SK-N-MC (cell line): ENCODE measurements at regions not wholly inside any gene's neighbourhood (a gene's known extent, or its start where the extent isn't known, plus 50 kb on each side); places are given as distances from the start of the nearest gene placed in this dataset.
A peak's percentile ranks its signal among the peaks of the same experiment; 100 is the strongest.

Experiments
- DNase-seq: peaks from one replicate; pipeline ENCODE4 v3.0.0-alpha.2; 2011; ENCODE audit warnings: low read depth, low spot score
- H3K27ac ChIP-seq: fragments of 200-600 bp; sonication (generic); 2 replicates; pipeline ENCODE4 v1.5.1; 2016; ENCODE audit warnings: mixed run types
- H3K36me3 ChIP-seq: fragments of 200-600 bp; sonication (generic); 2 replicates; pipeline ENCODE4 v1.6.1; 2017; ENCODE audit warnings: antibody characterized with exemption, low read length, mixed read lengths; ENCODE audit not compliant: insufficient read depth
- H3K4me3 ChIP-seq: fragments of 200-600 bp; sonication (generic); 2 replicates; pipeline ENCODE4 v1.5.1; 2016
- H3K9ac ChIP-seq: fragments of 200-600 bp; sonication (generic); 2 replicates; pipeline ENCODE4 v1.8.0; 2017; ENCODE audit warnings: mixed run types, mixed read lengths; ENCODE audit not compliant: insufficient read length
- H3K9me3 ChIP-seq: fragments of 200-600 bp; sonication (generic); 2 replicates; pipeline ENCODE4 v1.6.1; 2017; ENCODE audit warnings: low read depth, mild to moderate bottlenecking, antibody characterized with exemption, low read length, moderate library complexity, mixed read lengths
- EZH2 ChIP-seq: fragments of 200-600 bp; sonication (generic); IDR thresholded peaks from one replicate; pipeline ENCODE4 v1.6.1; 2017; ENCODE audit warnings: antibody characterized with exemption
- FOXP2 ChIP-seq: optimal IDR thresholded peaks from 2 replicates; pipeline ENCODE3; 2011; ENCODE audit warnings: mild to moderate bottlenecking, moderate library complexity; ENCODE audit not compliant: insufficient read depth; ENCODE audit errors: extremely low read length, control extremely low read depth
- POLR2AphosphoS5 ChIP-seq: IDR thresholded peaks from 2 replicates; pipeline ENCODE4 v1.6.1; 2012; ENCODE audit warnings: mild to moderate bottlenecking, low read depth, low read length, borderline replicate concordance

- Histone ChIP-seq H3K9ac (no peak overlapping the region), H3K27ac (no peak overlapping the region), H3K36me3 (no peaks in the 10 kb centered on the region), H3K4me3 (no peak overlapping the region), H3K9me3 (no peaks in the 10 kb centered on the region)
- TF ChIP-seq POLR2AphosphoS5 (no peak), EZH2 (no peak), FOXP2 (no peak)
- DNase-seq = peak; percentile 34
Observed at GRCh38 chr11:42524534-42525227, 787.1 kb upstream of the API5 start.

- Histone ChIP-seq H3K36me3 (no peaks in the 10 kb centered on the region), H3K4me3 (no peak overlapping the region), H3K9me3 (no peaks in the 10 kb centered on the region), H3K9ac (no peak overlapping the region), H3K27ac (no peak overlapping the region)
- TF ChIP-seq EZH2 = no peak
- TF ChIP-seq FOXP2 = no peak
- TF ChIP-seq POLR2AphosphoS5 = no peak
- DNase-seq = no peak
Observed at GRCh38 chr11:42526426-42526825, 785.4 kb upstream of the API5 start.

DNA sequence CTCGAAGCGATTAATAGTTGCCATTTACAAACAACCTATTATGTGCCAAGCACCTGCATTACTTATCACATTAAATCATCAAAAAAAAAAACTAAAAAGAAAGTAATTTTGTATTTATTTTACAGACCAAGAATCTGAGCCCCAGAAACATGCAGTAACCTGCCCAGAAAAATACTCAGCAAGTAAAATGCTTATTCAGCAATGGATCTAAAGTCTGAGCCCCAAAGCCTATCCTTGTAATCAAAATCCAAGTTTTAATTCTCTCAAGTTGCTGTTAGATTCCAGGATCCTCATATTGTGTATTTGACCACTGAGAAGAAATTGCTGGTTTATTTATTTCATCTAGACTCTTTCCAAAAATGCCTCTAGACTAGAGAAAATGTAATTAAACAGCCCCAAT is 783.3 kb upstream of the API5 start:
- Histone ChIP-seq H3K27ac (no peak overlapping the region), H3K4me3 (no peak overlapping the region), H3K36me3 (no peaks in the 10 kb centered on the region), H3K9me3 (no peaks in the 10 kb centered on the region), H3K9ac (no peak overlapping the region)
- no peak for TF ChIP-seq FOXP2
- no peak for TF ChIP-seq POLR2AphosphoS5
- TF ChIP-seq EZH2 = no peak
- DNase-seq = no peak

DNA sequence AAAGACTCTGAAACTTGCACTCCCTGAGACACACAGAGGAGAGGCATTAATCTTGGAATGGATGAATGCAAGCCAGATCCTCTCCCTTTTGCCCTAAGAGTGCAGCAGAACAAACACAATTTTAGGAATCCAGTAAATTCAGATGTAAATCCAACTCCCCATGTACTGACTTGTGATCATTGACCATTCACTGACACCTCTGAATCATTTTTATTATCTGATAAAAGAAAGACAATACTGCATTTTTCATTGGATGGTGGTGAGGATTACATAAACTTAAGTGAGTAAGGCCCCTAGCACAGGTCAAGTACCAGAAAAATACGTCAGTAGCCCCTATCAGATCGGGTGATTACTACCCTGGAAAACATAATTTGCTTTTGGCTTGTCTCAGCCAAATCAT is 782.9 kb upstream of the API5 start:
- Histone ChIP-seq H3K4me3 (no peak overlapping the region), H3K9ac (no peak overlapping the region), H3K27ac (no peak overlapping the region), H3K36me3 (no peaks in the 10 kb centered on the region), H3K9me3 (no peaks in the 10 kb centered on the region)
- TF ChIP-seq FOXP2 = no peak
- no peak for TF ChIP-seq POLR2AphosphoS5
- no peak for TF ChIP-seq EZH2
- no peak for DNase-seq

DNA sequence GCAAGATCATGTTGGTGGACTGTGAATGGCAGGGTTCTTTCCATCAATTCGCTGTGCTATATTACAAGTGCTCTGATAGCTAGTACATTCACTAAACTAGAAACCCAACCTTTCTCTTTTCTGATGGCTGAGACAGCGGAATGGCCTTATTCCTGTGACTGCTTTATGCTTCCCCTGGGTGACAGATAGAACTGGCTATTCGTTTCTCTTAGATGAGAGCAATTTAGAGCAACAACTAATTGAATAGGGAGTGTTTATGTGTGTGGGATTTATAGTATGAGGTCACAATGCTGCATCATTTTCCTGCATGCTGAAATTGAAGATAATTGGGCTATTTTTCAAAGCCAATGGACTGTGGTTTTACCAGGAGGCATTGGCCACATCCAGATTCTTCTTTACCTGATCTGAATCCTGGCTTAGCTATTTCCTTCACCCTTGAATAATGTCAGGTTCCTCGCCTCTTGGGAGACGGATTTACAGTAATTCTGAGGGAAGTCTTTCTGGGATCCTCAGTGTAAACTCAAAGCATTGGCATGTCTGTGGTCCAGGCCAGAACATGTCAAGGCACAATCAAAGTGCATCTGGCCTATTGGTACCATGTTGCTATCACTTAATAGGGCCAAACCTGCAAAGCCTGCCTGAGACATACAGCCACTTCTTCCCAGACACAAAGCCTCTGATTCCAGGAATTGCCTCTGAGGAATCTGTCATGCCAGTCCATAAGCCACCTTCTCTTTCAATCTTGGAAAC is 775.0 kb upstream of the API5 start:
- TF ChIP-seq POLR2AphosphoS5 (no peak), EZH2 (no peak), FOXP2 (no peak)
- DNase-seq = no peak

DNA sequence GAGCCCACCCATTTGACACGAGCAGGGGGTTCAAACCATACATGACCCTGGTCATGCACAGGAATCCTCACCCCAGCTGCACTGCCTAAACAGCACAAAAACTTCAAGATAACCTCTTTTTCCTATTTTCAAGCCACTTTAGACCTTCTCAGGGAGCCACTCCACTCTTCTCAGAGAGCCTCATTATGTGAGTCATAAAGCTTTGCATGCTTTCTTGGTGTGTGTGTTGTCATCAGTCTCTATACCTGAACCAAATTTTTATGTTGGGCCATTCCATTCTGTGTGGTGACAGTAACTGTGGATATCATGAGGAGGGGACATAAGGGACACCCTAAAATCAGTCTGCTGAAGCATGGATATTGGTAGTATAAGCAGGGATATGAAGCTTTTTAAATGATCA is 769.5 kb upstream of the API5 start:
- TF ChIP-seq POLR2AphosphoS5 (no peak), EZH2 (no peak), FOXP2 (no peak)
- Histone ChIP-seq H3K36me3 (no peaks in the 10 kb centered on the region), H3K9ac (no peak overlapping the region), H3K4me3 (no peak overlapping the region), H3K9me3 (no peaks in the 10 kb centered on the region), H3K27ac (no peak overlapping the region)
- no peak for DNase-seq

More for the DNA sequence above, 775.0 kb upstream of the API5 start:
- no peak overlapping the region for H3K27ac ChIP-seq
- no peak overlapping the region for H3K9ac ChIP-seq
- H3K36me3 ChIP-seq = no peaks in the 10 kb centered on the region
- no peaks in the 10 kb centered on the region for H3K9me3 ChIP-seq
- no peak overlapping the region for H3K4me3 ChIP-seq

DNA sequence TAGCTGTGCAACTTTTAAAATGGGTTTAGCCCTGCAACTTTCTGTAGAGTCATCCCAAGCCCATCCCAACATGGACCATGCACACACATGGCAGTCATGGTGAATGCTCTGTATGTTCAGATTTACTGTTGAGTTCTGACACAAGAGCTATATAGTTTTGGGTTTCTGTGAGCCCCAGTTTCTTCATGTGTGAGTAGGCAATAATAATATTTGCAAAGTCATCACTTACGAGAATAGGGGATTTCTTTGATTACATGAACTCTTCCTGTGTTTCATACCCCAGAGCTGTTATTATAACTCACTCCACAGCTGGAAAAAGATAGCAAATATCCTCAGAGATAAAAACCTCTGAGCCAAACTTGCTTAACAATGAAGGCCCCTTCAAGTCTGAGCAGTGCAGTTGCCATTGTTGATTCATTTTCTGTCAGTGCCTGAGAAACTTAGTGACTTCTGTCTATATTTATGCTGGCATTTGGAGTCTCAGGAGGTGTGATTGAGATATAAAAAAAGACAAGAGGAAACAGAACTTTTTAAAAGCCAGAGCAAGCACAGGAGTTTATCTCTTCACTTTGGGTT is 767.9 kb upstream of the API5 start:
- Histone ChIP-seq H3K36me3 (no peaks in the 10 kb centered on the region), H3K9ac (no peak overlapping the region), H3K4me3 (no peak overlapping the region), H3K9me3 (no peaks in the 10 kb centered on the region), H3K27ac (peak overlapping the region; percentile 48; the same call in 1 of the 2 replicates)
- DNase-seq = no peak
- TF ChIP-seq EZH2 (no peak), FOXP2 (no peak), POLR2AphosphoS5 (no peak)

GRCh38 chr11:42544726-42545125 is 767.1 kb upstream of the API5 start:
- Histone ChIP-seq H3K4me3 (no peak overlapping the region), H3K27ac (no peak overlapping the region), H3K9ac (no peak overlapping the region), H3K36me3 (no peaks in the 10 kb centered on the region), H3K9me3 (no peaks in the 10 kb centered on the region)
- no peak for DNase-seq
- TF ChIP-seq EZH2 (no peak), POLR2AphosphoS5 (no peak), FOXP2 (no peak)

GRCh38 chr11:42545954-42546353 is 765.8 kb upstream of the API5 start:
- no peak for TF ChIP-seq FOXP2
- no peak for TF ChIP-seq EZH2
- no peak for TF ChIP-seq POLR2AphosphoS5
- Histone ChIP-seq H3K9me3 (no peaks in the 10 kb centered on the region), H3K9ac (no peak overlapping the region), H3K4me3 (no peak overlapping the region), H3K36me3 (no peaks in the 10 kb centered on the region), H3K27ac (no peak overlapping the region)
- no peak for DNase-seq
